ENCODE measurements at regions not wholly inside any gene's neighbourhood (a gene's known extent, or its start where the extent isn't known, plus 50 kb on each side); places are given as distances from the start of the nearest gene placed in this dataset.

DNA sequence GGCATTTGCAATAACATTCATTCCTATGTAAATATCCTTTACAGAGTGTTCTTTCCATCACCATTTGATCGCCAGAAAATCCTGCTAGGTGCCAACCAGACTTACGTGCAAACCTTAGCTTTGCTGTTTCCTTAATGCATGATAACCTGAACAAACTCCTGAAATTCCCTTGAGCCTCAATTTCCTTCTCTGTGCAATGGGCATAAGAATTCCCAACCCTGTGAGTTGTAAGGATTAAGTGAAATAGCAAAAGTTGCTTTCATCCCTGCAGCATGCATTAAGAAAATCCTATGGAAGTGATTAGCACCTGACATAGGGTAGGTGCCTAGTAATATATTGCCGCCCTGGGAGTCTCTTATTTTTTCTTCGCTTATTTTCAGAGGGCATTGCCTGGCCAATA is 272.7 kb downstream of the MAF start:
- Histone ChIP-seq H3K4me3 (ENCODE audit: low read depth in 1 of 2, low read length in 2 of 2) (no peak overlapping the region), H2AFZ (ENCODE audit: low read depth, low read length) (no peak overlapping the region), H3K4me2 (ENCODE audit: insufficient read depth, low read length) (no peak overlapping the region), H3K79me2 (ENCODE audit: insufficient read depth, low read length) (no peaks in the 10 kb centered on the region), H3K9ac (ENCODE audit: low read depth, low read length) (no peak overlapping the region), H3K9me3 (ENCODE audit: insufficient read depth, low read length, severe bottlenecking) (no peaks in the 10 kb centered on the region), H3K27me3 (ENCODE audit: insufficient read depth, low read length, poor library complexity) (no peaks in the 10 kb centered on the region), H3K4me1 (ENCODE audit: insufficient read depth, low read length) (peaks cover 10% of the 10 kb centered on the region), H3K27ac (ENCODE audit: low read length) (no peak overlapping the region), H3K36me3 (ENCODE audit: insufficient read depth, low read length) (no peaks in the 10 kb centered on the region), H4K20me1 (ENCODE audit: insufficient read depth, low read length) (no peaks in the 10 kb centered on the region)
- no peak for DNase-seq
- TF ChIP-seq EZH2 (IDR thresholded peaks at IDR 0.05; ENCODE audit: borderline replicate concordance, low read depth, low read length, severe bottlenecking), result no peak
- TF ChIP-seq, protein P1, sequence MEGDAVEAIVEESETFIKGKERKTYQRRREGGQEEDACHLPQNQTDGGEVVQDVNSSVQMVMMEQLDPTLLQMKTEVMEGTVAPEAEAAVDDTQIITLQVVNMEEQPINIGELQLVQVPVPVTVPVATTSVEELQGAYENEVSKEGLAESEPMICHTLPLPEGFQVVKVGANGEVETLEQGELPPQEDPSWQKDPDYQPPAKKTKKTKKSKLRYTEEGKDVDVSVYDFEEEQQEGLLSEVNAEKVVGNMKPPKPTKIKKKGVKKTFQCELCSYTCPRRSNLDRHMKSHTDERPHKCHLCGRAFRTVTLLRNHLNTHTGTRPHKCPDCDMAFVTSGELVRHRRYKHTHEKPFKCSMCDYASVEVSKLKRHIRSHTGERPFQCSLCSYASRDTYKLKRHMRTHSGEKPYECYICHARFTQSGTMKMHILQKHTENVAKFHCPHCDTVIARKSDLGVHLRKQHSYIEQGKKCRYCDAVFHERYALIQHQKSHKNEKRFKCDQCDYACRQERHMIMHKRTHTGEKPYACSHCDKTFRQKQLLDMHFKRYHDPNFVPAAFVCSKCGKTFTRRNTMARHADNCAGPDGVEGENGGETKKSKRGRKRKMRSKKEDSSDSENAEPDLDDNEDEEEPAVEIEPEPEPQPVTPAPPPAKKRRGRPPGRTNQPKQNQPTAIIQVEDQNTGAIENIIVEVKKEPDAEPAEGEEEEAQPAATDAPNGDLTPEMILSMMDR (IDR thresholded peaks at IDR 0.05; ENCODE audit: borderline replicate concordance, extremely low read depth, low read length, poor library complexity, severe bottlenecking), result no peak
- no peak for ATAC-seq (ENCODE audit: insufficient read depth, low read depth)

DNA sequence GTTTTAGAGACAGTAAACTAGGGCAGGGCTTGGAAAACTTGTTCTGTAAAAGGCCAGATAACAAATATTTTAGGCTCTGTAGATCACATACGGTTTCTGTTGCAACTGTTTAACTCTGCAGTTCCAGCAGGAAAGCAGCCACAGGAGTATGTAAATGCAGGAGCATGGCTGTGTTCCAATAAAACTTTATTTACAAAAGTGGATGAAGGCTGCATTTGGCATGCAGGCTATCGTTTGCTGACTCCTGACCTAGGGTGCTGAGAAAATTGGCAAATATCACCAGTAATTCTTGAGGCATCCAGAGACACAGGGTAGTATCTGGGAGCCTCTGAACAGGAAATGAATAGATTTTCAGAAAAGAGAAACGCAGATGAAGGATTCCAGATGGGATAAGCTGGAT is 274.0 kb downstream of the MAF start:
- H3K27me3 ChIP-seq (ENCODE audit: insufficient read depth, low read length, poor library complexity), result no peaks in the 10 kb centered on the region
- no peak overlapping the region for H2AFZ ChIP-seq (ENCODE audit: low read depth, low read length)
- H3K9ac ChIP-seq (ENCODE audit: low read depth, low read length), result no peak overlapping the region
- H3K4me3 ChIP-seq (ENCODE audit: low read depth in 1 of 2, low read length in 2 of 2), result no peak overlapping the region
- DNase-seq (no peak), ATAC-seq (ENCODE audit: insufficient read depth, low read depth) (no peak)
- TF ChIP-seq EZH2 (IDR thresholded peaks at IDR 0.05; ENCODE audit: borderline replicate concordance, low read depth, low read length, severe bottlenecking), result no peak
- TF ChIP-seq, protein P1 (IDR thresholded peaks at IDR 0.05; ENCODE audit: borderline replicate concordance, extremely low read depth, low read length, poor library complexity, severe bottlenecking), result no peak
- peaks cover 10% of the 10 kb centered on the region for H3K4me1 ChIP-seq (ENCODE audit: insufficient read depth, low read length)
- H3K27ac ChIP-seq (ENCODE audit: low read length), result no peak overlapping the region
- H3K79me2 ChIP-seq (ENCODE audit: insufficient read depth, low read length), result no peaks in the 10 kb centered on the region
- no peaks in the 10 kb centered on the region for H4K20me1 ChIP-seq (ENCODE audit: insufficient read depth, low read length)
- H3K4me2 ChIP-seq (ENCODE audit: insufficient read depth, low read length), result no peak overlapping the region
- H3K36me3 ChIP-seq (ENCODE audit: insufficient read depth, low read length), result no peaks in the 10 kb centered on the region
- no peaks in the 10 kb centered on the region for H3K9me3 ChIP-seq (ENCODE audit: insufficient read depth, low read length, severe bottlenecking)

DNA sequence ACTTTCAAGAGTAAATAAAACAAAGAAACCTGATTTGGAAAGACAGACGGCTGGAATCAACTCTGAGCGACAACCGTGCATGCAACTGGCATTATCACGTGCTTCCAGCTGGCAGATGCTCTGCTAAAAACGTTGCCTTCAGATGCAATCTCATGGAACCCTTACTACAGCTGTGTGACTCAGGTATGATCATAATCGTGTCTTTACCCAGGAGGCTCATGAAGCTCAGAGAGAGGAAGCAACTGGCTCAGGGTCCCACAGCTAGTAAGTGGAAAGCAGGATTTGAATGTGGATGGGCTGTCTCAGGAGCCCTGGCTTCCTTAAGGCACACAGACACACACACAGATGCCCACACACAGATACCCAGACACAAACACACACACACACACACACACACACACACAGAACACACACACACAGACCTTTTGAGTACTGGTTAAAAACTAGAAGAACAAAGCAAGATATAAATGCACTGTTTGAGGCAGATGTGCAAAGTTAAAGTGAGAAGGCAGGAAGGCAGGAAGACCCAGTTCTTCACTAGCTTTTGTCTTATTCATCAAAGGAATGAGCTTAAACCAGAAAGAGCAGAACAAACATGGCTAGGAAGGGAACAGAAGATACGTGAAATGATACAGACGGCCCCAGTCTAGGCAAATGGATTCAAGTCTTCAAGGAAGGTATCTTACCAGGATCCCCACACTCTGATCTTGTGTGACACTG is 275.2 kb downstream of the MAF start:
- no peaks in the 10 kb centered on the region for H3K79me2 ChIP-seq (ENCODE audit: insufficient read depth, low read length)

More for the DNA sequence above, 275.2 kb downstream of the MAF start:
- no peaks in the 10 kb centered on the region for H3K36me3 ChIP-seq (ENCODE audit: insufficient read depth, low read length)
- DNase-seq, result no peak
- no peaks in the 10 kb centered on the region for H3K27me3 ChIP-seq (ENCODE audit: insufficient read depth, low read length, poor library complexity)
- no peak overlapping the region for H3K9ac ChIP-seq (ENCODE audit: low read depth, low read length)
- H3K9me3 ChIP-seq (ENCODE audit: insufficient read depth, low read length, severe bottlenecking), result no peaks in the 10 kb centered on the region
- no peak overlapping the region for H3K4me2 ChIP-seq (ENCODE audit: insufficient read depth, low read length)
- H3K4me3 ChIP-seq (ENCODE audit: low read depth in 1 of 2, low read length in 2 of 2), result no peak overlapping the region
- TF ChIP-seq, protein P1 (IDR thresholded peaks at IDR 0.05; ENCODE audit: borderline replicate concordance, extremely low read depth, low read length, poor library complexity, severe bottlenecking), result no peak
- TF ChIP-seq EZH2 (IDR thresholded peaks at IDR 0.05; ENCODE audit: borderline replicate concordance, low read depth, low read length, severe bottlenecking), result no peak
- H2AFZ ChIP-seq (ENCODE audit: low read depth, low read length), result no peak overlapping the region
- peaks cover 10% of the 10 kb centered on the region for H3K4me1 ChIP-seq (ENCODE audit: insufficient read depth, low read length)
- H3K27ac ChIP-seq (ENCODE audit: low read length), result no peak overlapping the region
- ATAC-seq (ENCODE audit: insufficient read depth, low read depth), result no peak
- no peaks in the 10 kb centered on the region for H4K20me1 ChIP-seq (ENCODE audit: insufficient read depth, low read length)

Measured in DND-41 (cell line).